Gastroesophageal sphincter (tissue), 3 donors: ENCODE measurements at regions not wholly inside any gene's neighbourhood (a gene's known extent, or its start where the extent isn't known, plus 50 kb on each side); places are given as distances from the start of the nearest gene placed in this dataset.

Source experiments
- EP300 ChIP-seq: sonication (generic); formaldehyde crosslinking; IDR thresholded peaks from one replicate; pipeline ENCODE4 v1.6.1; 2017; ENCODE audit warnings: antibody characterized with exemption, mild to moderate bottlenecking
- POLR2A ChIP-seq, 2 donors: fragments of 450-650 bp; IDR thresholded peaks; one replicate each; pipeline ENCODE4 v1.6.1; 2017; ENCODE audit warnings: antibody characterized with exemption in 2 of 2, mild to moderate bottlenecking in 2 of 2, moderate library complexity in 1 of 2
- TF ChIP-seq, protein P1 (sequence below), 4 experiments: fragments of 200-600 bp in 2 of 4; fragments of 450-650 bp in 2 of 4; sonication (generic) in 1 of 4; IDR thresholded peaks; one replicate each; pipeline ENCODE4 v1.5.1; 2017 to 2019; ENCODE audit warnings: antibody characterized with exemption in 4 of 4, mild to moderate bottlenecking in 2 of 4, moderate library complexity in 2 of 4

DNA sequence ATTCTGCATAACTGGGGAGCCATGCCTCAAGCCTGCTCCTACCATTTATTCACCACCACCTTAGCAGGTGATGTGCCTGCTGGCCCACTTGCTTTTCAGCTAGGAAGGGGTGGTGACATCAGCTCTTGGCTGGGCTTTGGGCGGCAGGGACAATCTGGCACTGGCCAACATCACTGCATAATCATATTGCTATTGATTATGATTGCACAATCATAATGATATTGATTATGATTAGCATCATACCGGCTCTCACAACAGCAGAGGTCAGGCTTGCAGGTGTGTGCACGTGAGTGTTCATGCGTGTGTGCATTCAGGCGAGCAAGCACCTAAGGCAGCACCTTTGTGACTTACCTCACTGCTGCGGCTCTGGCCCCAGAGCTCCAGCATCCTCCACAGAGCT is 273.8 kb downstream of the AJAP1 start:
- no peak for TF ChIP-seq EP300
- no peak for TF ChIP-seq POLR2A (IDR thresholded peaks at IDR 0.05)
- TF ChIP-seq, protein P1, sequence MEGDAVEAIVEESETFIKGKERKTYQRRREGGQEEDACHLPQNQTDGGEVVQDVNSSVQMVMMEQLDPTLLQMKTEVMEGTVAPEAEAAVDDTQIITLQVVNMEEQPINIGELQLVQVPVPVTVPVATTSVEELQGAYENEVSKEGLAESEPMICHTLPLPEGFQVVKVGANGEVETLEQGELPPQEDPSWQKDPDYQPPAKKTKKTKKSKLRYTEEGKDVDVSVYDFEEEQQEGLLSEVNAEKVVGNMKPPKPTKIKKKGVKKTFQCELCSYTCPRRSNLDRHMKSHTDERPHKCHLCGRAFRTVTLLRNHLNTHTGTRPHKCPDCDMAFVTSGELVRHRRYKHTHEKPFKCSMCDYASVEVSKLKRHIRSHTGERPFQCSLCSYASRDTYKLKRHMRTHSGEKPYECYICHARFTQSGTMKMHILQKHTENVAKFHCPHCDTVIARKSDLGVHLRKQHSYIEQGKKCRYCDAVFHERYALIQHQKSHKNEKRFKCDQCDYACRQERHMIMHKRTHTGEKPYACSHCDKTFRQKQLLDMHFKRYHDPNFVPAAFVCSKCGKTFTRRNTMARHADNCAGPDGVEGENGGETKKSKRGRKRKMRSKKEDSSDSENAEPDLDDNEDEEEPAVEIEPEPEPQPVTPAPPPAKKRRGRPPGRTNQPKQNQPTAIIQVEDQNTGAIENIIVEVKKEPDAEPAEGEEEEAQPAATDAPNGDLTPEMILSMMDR (IDR thresholded peaks at IDR 0.05) = no peak
